Sigmoid colon (tissue), 6 donors: ENCODE measurements at regions not wholly inside any gene's neighbourhood (a gene's known extent, or its start where the extent isn't known, plus 50 kb on each side); places are given as distances from the start of the nearest gene placed in this dataset.

ENCODE experiments used
- DNase-seq: peaks from one replicate; pipeline ENCODE4 v3.0.0-alpha.2; 2019
- H3K27ac ChIP-seq, 4 donors: fragments of 200-600 bp; sonication (generic); one replicate each; pipeline ENCODE4 v1.5.1; 2016 to 2019; ENCODE audit warnings: mild to moderate bottlenecking in 1 of 4
- H3K27me3 ChIP-seq, 3 donors: fragments of 200-600 bp; sonication (generic); one replicate each; pipeline ENCODE4 v1.5.1; 2019; ENCODE audit warnings: mild to moderate bottlenecking in 1 of 3
- H3K36me3 ChIP-seq, 4 donors: fragments of 200-600 bp; sonication (generic); one replicate each; pipeline ENCODE4 v1.5.1; 2016 to 2019
- H3K4me1 ChIP-seq, 4 donors: fragments of 200-600 bp; sonication (generic); one replicate each; pipeline ENCODE4 v1.5.1; 2017 to 2019
- H3K4me3 ChIP-seq, 4 donors: fragments of 200-600 bp; sonication (generic); one replicate each; pipeline ENCODE4 v1.5.1; 2017 to 2019; ENCODE audit warnings: mild to moderate bottlenecking in 2 of 4, moderate library complexity in 1 of 4
- H3K9me3 ChIP-seq, 4 donors: fragments of 200-600 bp in 3 of 4; sonication (generic) in 3 of 4; one replicate each; pipeline versions ENCODE4 v1.5.1 to v1.6.1; 2013 to 2019
- EP300 ChIP-seq, 4 donors: sonication (generic); formaldehyde crosslinking; IDR thresholded peaks; one replicate each; pipeline ENCODE4 v1.6.1; 2017; ENCODE audit warnings: antibody characterized with exemption in 4 of 4
- POLR2A ChIP-seq, 2 donors: fragments of 450-650 bp; IDR thresholded peaks; one replicate each; pipeline ENCODE4 v1.6.1; 2016; ENCODE audit warnings: antibody characterized with exemption in 2 of 2, mild to moderate bottlenecking in 2 of 2, moderate library complexity in 2 of 2
- POLR2AphosphoS5 ChIP-seq, 4 donors: sonication (generic); formaldehyde crosslinking; IDR thresholded peaks; one replicate each; pipeline ENCODE4 v1.6.1; 2017; ENCODE audit warnings: antibody characterized with exemption in 4 of 4
- WGBS, 2 donors: extraction: QIAGEN DNeasy Blood & Tissue Kit; methylation state at CpG; one replicate each; pipeline ENCODE4 v1.1.7; 2013; 5-methylcytosine and 5-hydroxymethylcytosine counted together
- intact Hi-C: fragments of 100-400 bp; cut with DNase I; formaldehyde crosslinking; loops from one replicate; pipeline ENCODE4 v1.15.1; 2023
- TF ChIP-seq, protein P1 (sequence below), 4 experiments: fragments of 450-650 bp in 3 of 4; fragments of 200-600 bp in 1 of 4; IDR thresholded peaks; one replicate each; pipeline ENCODE4 v1.5.1; 2016 to 2019; ENCODE audit warnings: antibody characterized with exemption in 4 of 4, mild to moderate bottlenecking in 3 of 4, moderate library complexity in 2 of 4
- donor health status: healthy with polysubstance abuse.
- donor health status: healthy.

GRCh38 chr3:106208967-106209366 lies 340.2 kb upstream of the CBLB start:
- intact Hi-C loops, result no loop called here
- H3K36me3 ChIP-seq, result no peaks in the 10 kb centered on the region
- 39 to 62% methylated on average over 2 of the region's 2 CpGs for WGBS, 2 donors

GRCh38 chr3:106209482-106209881 lies 340.7 kb upstream of the CBLB start:
- intact Hi-C loops, result no loop called here
- TF ChIP-seq POLR2A (IDR thresholded peaks at IDR 0.05) (no peak), POLR2AphosphoS5 (IDR thresholded peaks at IDR 0.05) (no peak), EP300 (IDR thresholded peaks at IDR 0.05) (no peak)
- TF ChIP-seq, protein P1, sequence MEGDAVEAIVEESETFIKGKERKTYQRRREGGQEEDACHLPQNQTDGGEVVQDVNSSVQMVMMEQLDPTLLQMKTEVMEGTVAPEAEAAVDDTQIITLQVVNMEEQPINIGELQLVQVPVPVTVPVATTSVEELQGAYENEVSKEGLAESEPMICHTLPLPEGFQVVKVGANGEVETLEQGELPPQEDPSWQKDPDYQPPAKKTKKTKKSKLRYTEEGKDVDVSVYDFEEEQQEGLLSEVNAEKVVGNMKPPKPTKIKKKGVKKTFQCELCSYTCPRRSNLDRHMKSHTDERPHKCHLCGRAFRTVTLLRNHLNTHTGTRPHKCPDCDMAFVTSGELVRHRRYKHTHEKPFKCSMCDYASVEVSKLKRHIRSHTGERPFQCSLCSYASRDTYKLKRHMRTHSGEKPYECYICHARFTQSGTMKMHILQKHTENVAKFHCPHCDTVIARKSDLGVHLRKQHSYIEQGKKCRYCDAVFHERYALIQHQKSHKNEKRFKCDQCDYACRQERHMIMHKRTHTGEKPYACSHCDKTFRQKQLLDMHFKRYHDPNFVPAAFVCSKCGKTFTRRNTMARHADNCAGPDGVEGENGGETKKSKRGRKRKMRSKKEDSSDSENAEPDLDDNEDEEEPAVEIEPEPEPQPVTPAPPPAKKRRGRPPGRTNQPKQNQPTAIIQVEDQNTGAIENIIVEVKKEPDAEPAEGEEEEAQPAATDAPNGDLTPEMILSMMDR (IDR thresholded peaks at IDR 0.05), result no peak
- no peaks in the 10 kb centered on the region for H3K9me3 ChIP-seq
- no peaks in the 10 kb centered on the region for H3K36me3 ChIP-seq
- no peak overlapping the region for H3K4me3 ChIP-seq
- no peak for DNase-seq
- no peaks in the 10 kb centered on the region for H3K27me3 ChIP-seq
- WGBS, 2 donors, result 33 to 38% methylated on average over 1 of the region's 1 CpG
- H3K4me1 ChIP-seq, result peaks cover 0 to 9% (median 3%) of the 10 kb centered on the region in 4 donors
- H3K27ac ChIP-seq, result no peak overlapping the region

More at GRCh38 chr3:106208967-106209366, 340.2 kb upstream of the CBLB start:
- H3K4me3 ChIP-seq, result no peak overlapping the region
- no peak overlapping the region for H3K27ac ChIP-seq
- no peaks in the 10 kb centered on the region for H3K9me3 ChIP-seq
- no peaks in the 10 kb centered on the region for H3K27me3 ChIP-seq
- peaks cover 0 to 9% (median 3%) of the 10 kb centered on the region in 4 donors for H3K4me1 ChIP-seq
- no peak for DNase-seq
- TF ChIP-seq EP300 (IDR thresholded peaks at IDR 0.05) (no peak), POLR2AphosphoS5 (IDR thresholded peaks at IDR 0.05) (no peak), POLR2A (IDR thresholded peaks at IDR 0.05) (no peak)
- TF ChIP-seq, protein P1 (IDR thresholded peaks at IDR 0.05), result no peak

DNA sequence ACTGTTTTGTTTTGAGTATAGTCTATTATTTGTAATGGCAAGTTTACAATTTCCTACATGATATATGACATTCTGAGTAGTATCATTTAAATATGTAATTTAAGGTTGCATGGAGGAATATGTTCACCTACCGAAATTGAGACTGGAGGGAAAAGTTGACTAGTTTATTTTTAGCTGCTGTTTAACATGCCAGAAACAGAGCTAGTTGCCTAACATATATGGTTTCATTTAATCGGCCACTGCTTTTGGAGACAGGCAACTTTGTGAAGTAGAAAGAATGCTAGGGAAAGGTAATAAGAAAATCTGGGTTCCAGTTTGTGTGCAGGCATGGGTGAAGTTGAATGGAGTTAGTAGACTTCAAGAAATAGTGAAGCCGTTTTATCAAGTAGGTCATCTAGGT lies 342.1 kb upstream of the CBLB start:
- peaks cover 0 to 9% (median 3%) of the 10 kb centered on the region in 4 donors for H3K4me1 ChIP-seq
- TF ChIP-seq POLR2AphosphoS5 (IDR thresholded peaks at IDR 0.05) (no peak), POLR2A (IDR thresholded peaks at IDR 0.05) (no peak), EP300 (IDR thresholded peaks at IDR 0.05) (no peak)
- TF ChIP-seq, protein P1 (IDR thresholded peaks at IDR 0.05), result no peak
- no peaks in the 10 kb centered on the region for H3K36me3 ChIP-seq
- no peak for DNase-seq
- no peaks in the 10 kb centered on the region for H3K27me3 ChIP-seq
- intact Hi-C loops, result no loop called here
- no peaks in the 10 kb centered on the region for H3K9me3 ChIP-seq
- no peak overlapping the region for H3K4me3 ChIP-seq
- no peak overlapping the region for H3K27ac ChIP-seq
- whole genome bisulfite sequencing, 2 donors, result 85 to 87% methylated on average over 3 of the region's 3 CpGs

DNA sequence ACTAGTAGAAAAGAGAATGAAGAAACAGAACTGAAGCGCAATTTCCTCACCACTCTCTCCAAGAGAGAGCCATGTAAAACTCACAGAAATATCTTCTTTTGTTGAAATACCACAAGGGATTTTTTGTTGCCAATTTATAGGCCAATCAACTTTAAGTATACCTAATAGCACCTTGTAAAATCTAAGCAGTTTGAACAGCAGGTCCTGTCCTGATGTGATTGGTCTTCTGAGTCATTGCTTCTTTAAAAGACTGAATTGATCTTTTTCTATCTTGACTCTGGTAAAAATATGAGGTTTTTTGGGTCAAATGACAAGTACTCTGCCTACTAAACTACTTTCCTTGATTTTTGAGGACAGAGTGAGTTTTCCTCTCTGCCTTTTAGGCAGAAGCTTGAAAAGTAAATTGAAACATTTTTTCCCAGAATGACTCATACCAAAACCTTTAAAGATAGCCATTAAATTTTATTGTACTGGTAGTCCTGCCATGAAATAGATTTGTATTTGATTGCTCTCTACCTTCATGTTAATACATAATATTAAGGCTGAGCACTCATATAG lies 343.9 kb upstream of the CBLB start:
- 19 to 82% methylated on average over 1 of the region's 1 CpG for WGBS, 2 donors
- Histone ChIP-seq H3K27ac (no peak overlapping the region), H3K9me3 (no peaks in the 10 kb centered on the region), H3K4me3 (no peak overlapping the region), H3K36me3 (no peaks in the 10 kb centered on the region), H3K27me3 (no peaks in the 10 kb centered on the region), H3K4me1 (peaks cover 0 to 9% (median 3%) of the 10 kb centered on the region in 4 donors)
- no peak for DNase-seq
- TF ChIP-seq POLR2A (IDR thresholded peaks at IDR 0.05) (no peak), EP300 (IDR thresholded peaks at IDR 0.05) (no peak), POLR2AphosphoS5 (IDR thresholded peaks at IDR 0.05) (no peak)
- TF ChIP-seq, protein P1 (IDR thresholded peaks at IDR 0.05), result no peak
- intact Hi-C loops, result no loop called here

DNA sequence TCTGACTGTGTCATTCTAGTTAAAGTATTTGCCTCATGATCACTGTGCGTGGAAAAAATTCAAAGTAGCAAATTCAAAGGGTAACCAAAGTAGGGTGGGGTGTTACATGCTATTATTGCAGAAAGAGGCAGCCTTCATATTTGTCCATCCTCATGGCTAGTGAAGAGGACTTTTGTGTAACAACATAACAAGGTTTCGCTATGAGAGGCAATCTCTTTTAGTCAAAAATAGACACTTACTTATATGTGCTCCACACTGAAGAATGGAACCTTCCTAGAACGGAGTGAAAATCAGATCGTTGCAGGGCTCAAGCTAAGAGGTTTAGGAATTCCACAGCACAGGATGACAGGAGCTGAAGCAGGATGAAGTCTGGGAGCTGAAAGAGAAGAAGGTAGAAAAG lies 345.1 kb upstream of the CBLB start:
- intact Hi-C loops, result no loop called here
- Histone ChIP-seq H3K4me3 (no peak overlapping the region), H3K27ac (no peak overlapping the region), H3K4me1 (peaks cover 0 to 4% (median 0%) of the 10 kb centered on the region in 4 donors), H3K36me3 (no peaks in the 10 kb centered on the region), H3K9me3 (no peaks in the 10 kb centered on the region), H3K27me3 (no peaks in the 10 kb centered on the region)
- TF ChIP-seq, protein P1 (IDR thresholded peaks at IDR 0.05), result no peak
- TF ChIP-seq POLR2A (IDR thresholded peaks at IDR 0.05) (no peak), POLR2AphosphoS5 (IDR thresholded peaks at IDR 0.05) (no peak), EP300 (IDR thresholded peaks at IDR 0.05) (no peak)
- DNase-seq, result no peak
- WGBS, 2 donors, result 93 to 96% methylated on average over 4 of the region's 4 CpGs
